K562 (cell line): ENCODE measurements at regions not wholly inside any gene's neighbourhood (a gene's known extent, or its start where the extent isn't known, plus 50 kb on each side); places are given as distances from the start of the nearest gene placed in this dataset.
A peak's percentile ranks its signal among the peaks of the same experiment; 100 is the strongest.

ENCODE experiments used
- ATAC-seq: fragments of 200-7000 bp; cut with Tn5 transposase; 3 replicates; pipeline ENCODE4 v1.9.1; 2020; ENCODE audit warnings: moderate library complexity
- BruUV-seq: library from RNA; stranded (reverse); fragments of 400-500 nt; replicated peaks from 2 replicates; lab custom pipeline; 2021; lab: Mats Ljungman, UMichigan
- CTCF ChIA-PET: fragments of 300-600 bp; formaldehyde crosslinking; extraction: SDS; loops from one replicate; lab custom pipeline; 2021; ENCODE audit warnings: low intra/inter-chr PET ratio; lab: Yijun Ruan, JAX
- POLR2A ChIA-PET: fragments of 300-600, 350-650 bp; sonication (Branson Sonifier 250); formaldehyde crosslinking; extraction: SDS; loops from one replicate; lab custom pipeline; 2021; ENCODE audit warnings: antibody characterized with exemption, inconsistent platforms; lab: Yijun Ruan, JAX
- DNase-seq, 4 experiments: peaks; one replicate each; pipeline versions ENCODE4 v3.0.0 to v3.0.0-alpha.2; 2011 to 2018; ENCODE audit warnings: low spot score in 3 of 4, mixed read lengths in 3 of 4; ENCODE audit errors: extremely low read depth in 1 of 4
- FAIRE-seq: peaks from 2 replicates; lab custom pipeline; 2011; peaks lifted over from hg19 to GRCh38; lab: Jason Lieb, UNC
- H2AFZ ChIP-seq: 2 replicates; pipeline ENCODE4 v1.6.0; 2011; ENCODE audit warnings: low read depth, low read length, control low read depth, inconsistent platforms
- H3K27ac ChIP-seq: fragments of 200-600 bp; 3 replicates; pipeline ENCODE4 v1.8.0; 2011; ENCODE audit warnings: low read depth, mild to moderate bottlenecking, control low read depth, inconsistent platforms, low read length, moderate library complexity, mixed read lengths; ENCODE audit errors: extremely low read depth
- H3K27me3 ChIP-seq, 2 experiments: fragments of 300-600 bp in 1 of 2; 2 replicates in 1 of 2; 3 replicates in 1 of 2; pipeline versions ENCODE4 v1.6.0 to v1.8.0; 2011; ENCODE audit warnings: inconsistent platforms in 2 of 2, low read length in 2 of 2, mild to moderate bottlenecking in 1 of 2, mixed read lengths in 1 of 2, moderate library complexity in 1 of 2; ENCODE audit not compliant: control insufficient read depth in 2 of 2, insufficient read depth in 2 of 2
- H3K36me3 ChIP-seq: fragments of 300-600 bp; 3 replicates; pipeline ENCODE4 v1.8.0; 2011; ENCODE audit warnings: mild to moderate bottlenecking, low read length, inconsistent platforms; ENCODE audit not compliant: control insufficient read depth, insufficient read depth
- H3K4me1 ChIP-seq, 2 experiments: fragments of 200-600 bp in 1 of 2; replicated peaks in 1 of 2; 2 replicates in 1 of 2; 3 replicates in 1 of 2; pipeline versions ENCODE4 v1.5.1 to v1.8.0; 2011; ENCODE audit warnings: inconsistent platforms in 2 of 2, low read length in 2 of 2, mild to moderate bottlenecking in 1 of 2, mixed read lengths in 1 of 2, moderate library complexity in 1 of 2; ENCODE audit not compliant: control insufficient read depth in 2 of 2, insufficient read depth in 2 of 2
- H3K4me2 ChIP-seq: 2 replicates; pipeline ENCODE4 v1.6.1; 2011; ENCODE audit warnings: low read length, control low read depth, inconsistent platforms, mixed read lengths; ENCODE audit not compliant: insufficient read depth
- H3K4me3 ChIP-seq: fragments of 200-600 bp; sonication (generic), shearing (Covaris generic); 2 replicates; pipeline ENCODE4 v1.5.1; 2016; ENCODE audit warnings: control low read depth, inconsistent platforms
- H3K79me2 ChIP-seq: fragments of 200-600 bp; 3 replicates; pipeline ENCODE4 v1.8.0; 2011; ENCODE audit warnings: low read length, inconsistent platforms; ENCODE audit not compliant: control insufficient read depth, insufficient read depth
- H3K9ac ChIP-seq, 2 experiments: 2 replicates each; pipeline versions ENCODE4 v1.6.0 to v1.6.1; 2011; ENCODE audit warnings: low read depth in 2 of 2, low read length in 2 of 2, control low read depth in 1 of 2, inconsistent platforms in 1 of 2, mild to moderate bottlenecking in 1 of 2, mixed read lengths in 1 of 2; ENCODE audit not compliant: insufficient read depth in 1 of 2
- H3K9me1 ChIP-seq: one replicate; pipeline ENCODE4 v1.6.0; 2011; ENCODE audit warnings: inconsistent platforms, mild to moderate bottlenecking, low read length, moderate library complexity; ENCODE audit not compliant: control insufficient read depth, insufficient read depth
- H3K9me3 ChIP-seq: replicated peaks from 2 replicates; pipeline ENCODE4 v1.5.1; 2011; ENCODE audit warnings: low read depth, low read length, inconsistent platforms; ENCODE audit not compliant: control insufficient read depth, insufficient read depth
- H4K20me1 ChIP-seq: replicated peaks from 2 replicates; pipeline ENCODE4 v1.6.1; 2011; ENCODE audit warnings: low read length, inconsistent platforms, mixed read lengths; ENCODE audit not compliant: control insufficient read depth, insufficient read depth
- ARID1B ChIP-seq: fragments of 450-650 bp; IDR thresholded peaks from 2 replicates; pipeline ENCODE4 v1.6.1; 2016; ENCODE audit warnings: antibody characterized with exemption, mild to moderate bottlenecking, inconsistent platforms
- ATF4 ChIP-seq: fragments of 450-650 bp; formaldehyde crosslinking; IDR thresholded peaks from 2 replicates; pipeline ENCODE4 v1.4.0; 2022; ENCODE audit warnings: mild to moderate bottlenecking, moderate library complexity
- CREM ChIP-seq: IDR thresholded peaks from 2 replicates; pipeline ENCODE4 v1.6.1; 2014; ENCODE audit warnings: antibody characterized with exemption, low read depth
- GTF2F1 ChIP-seq: IDR thresholded peaks from 2 replicates; pipeline ENCODE4 v1.6.1; 2011; ENCODE audit warnings: low read depth, low read length, improper control_type of control experiment
- HDGF ChIP-seq: fragments of 450-650 bp; IDR thresholded peaks from 2 replicates; pipeline ENCODE4 v1.6.1; 2016
- JUNB ChIP-seq: fragments of 450-650 bp; formaldehyde crosslinking; conservative IDR thresholded peaks from 2 replicates; pipeline ENCODE4 v1.4.0; 2020; ENCODE audit warnings: mild to moderate bottlenecking
- KDM1A ChIP-seq, 2 experiments: fragments of 450-650 bp; IDR thresholded peaks; 2 replicates each; pipeline ENCODE4 v1.6.1; 2016; ENCODE audit warnings: mild to moderate bottlenecking in 2 of 2
- MECOM ChIP-seq: fragments of 250-450 bp; sonication (Bioruptor Pico); IDR thresholded peaks from 2 replicates; pipeline ENCODE4 v1.8.0; 2022; ENCODE audit warnings: inconsistent platforms
- MXI1 ChIP-seq: IDR thresholded peaks from 2 replicates; pipeline ENCODE4 v1.6.1; 2011; ENCODE audit warnings: low read depth, mild to moderate bottlenecking, improper control_type of control experiment, low read length
- SAFB2 ChIP-seq: fragments of 200-400 bp; formaldehyde crosslinking; IDR thresholded peaks from 2 replicates; pipeline ENCODE4 v1.6.1; 2018; ENCODE audit warnings: borderline replicate concordance, low read length, low read depth, moderate library complexity; ENCODE audit not compliant: severe bottlenecking
- SMARCE1 ChIP-seq: fragments of 450-650 bp; IDR thresholded peaks from 2 replicates; pipeline ENCODE4 v1.7.1; 2016; ENCODE audit warnings: mild to moderate bottlenecking
- SREBF2 ChIP-seq: sonication (generic); formaldehyde crosslinking; IDR thresholded peaks from 2 replicates; pipeline ENCODE4 v1.4.0; 2020; ENCODE audit warnings: mild to moderate bottlenecking, missing genetic modification reagents
- TCF3 ChIP-seq: sonication (generic); formaldehyde crosslinking; IDR thresholded peaks from 2 replicates; pipeline ENCODE4 v1.4.0; 2020; ENCODE audit warnings: mild to moderate bottlenecking, missing genetic modification reagents
- TCF7L2 ChIP-seq: fragments of 150-350 bp; IDR thresholded peaks from 2 replicates; pipeline ENCODE4 v1.6.1; 2016; ENCODE audit warnings: low read depth, mild to moderate bottlenecking, low read length, moderate library complexity
- U2AF2 ChIP-seq: fragments of 200-400 bp; formaldehyde crosslinking; optimal IDR thresholded peaks from 2 replicates; pipeline ENCODE3; 2017; ENCODE audit warnings: low read depth, mild to moderate bottlenecking, low read length
- ZBTB17 ChIP-seq: fragments of 450-650 bp; formaldehyde crosslinking; IDR thresholded peaks from 2 replicates; pipeline ENCODE4 v1.4.0; 2020; ENCODE audit warnings: mild to moderate bottlenecking
- ZBTB5 ChIP-seq: fragments of 450-650 bp; IDR thresholded peaks from 2 replicates; pipeline ENCODE4 v1.6.1; 2017; ENCODE audit warnings: antibody characterized with exemption
- ZFP1 ChIP-seq: fragments of 450-650 bp; formaldehyde crosslinking; IDR thresholded peaks from 2 replicates; pipeline ENCODE4 v1.4.0; 2020; ENCODE audit warnings: mild to moderate bottlenecking, mixed read lengths
- ZNF134 ChIP-seq: fragments of 250-450 bp; sonication (Bioruptor Pico); conservative IDR thresholded peaks from 2 replicates; pipeline ENCODE4 v1.4.0; 2020
- ZNF239 ChIP-seq: fragments of 250-450 bp; sonication (Bioruptor Pico); IDR thresholded peaks from 2 replicates; pipeline ENCODE4 v1.4.0; 2020; ENCODE audit warnings: mild to moderate bottlenecking
- ZNF395 ChIP-seq: fragments of 200-800 bp; sonication (Bioruptor generic); IDR thresholded peaks from 2 replicates; pipeline ENCODE4 v1.6.1; 2017; ENCODE audit warnings: missing genetic modification characterization, missing compliant biosample characterization
- ZNF699 ChIP-seq: fragments of 250-450 bp; sonication (Bioruptor Pico); IDR thresholded peaks from 2 replicates; pipeline ENCODE4 v1.8.0; 2021; ENCODE audit warnings: mild to moderate bottlenecking, moderate library complexity; ENCODE audit not compliant: insufficient replicate concordance
- WGBS: fragments of 100-300 bp; shearing (Covaris generic); methylation state at CpG from one replicate; pipeline ENCODE4 v1.1.6; 2016; ENCODE audit warnings: low coverage, mixed read lengths; ENCODE audit not compliant: insufficient coverage; ENCODE audit errors: missing lambda C conversion rate; 5-methylcytosine and 5-hydroxymethylcytosine counted together
- in situ Hi-C: fragments of 300-500 bp; cut with MboI; formaldehyde crosslinking; loops from 4 replicates; pipeline ENCODE4 v1.15.0; 2018; ENCODE audit warnings: inconsistent platforms, mixed read lengths
- intact Hi-C: fragments of 100-400 bp; cut with micrococcal nuclease; formaldehyde crosslinking; loops from 2 replicates; pipeline ENCODE4 v1.14.2; 2022

GRCh38 chr2:105669384-105669891 is 75.3 kb upstream of the NCK2 start:
- ATAC-seq: peak; percentile 54
- Histone ChIP-seq H3K27me3 (no peaks in the 10 kb centered on the region), H3K79me2 (no peaks in the 10 kb centered on the region), H2AFZ (no peak overlapping the region), H4K20me1 (no peaks in the 10 kb centered on the region), H3K36me3 (no peaks in the 10 kb centered on the region), H3K9me1 (no peaks in the 10 kb centered on the region), H3K4me2 (no peak overlapping the region), H3K9ac (peak overlapping the region in 1 of 2 experiments; percentile 5; a peak in 2 of 4 replicates), H3K4me3 (no peak overlapping the region), H3K4me1 (peaks cover 0 to 9% of the 10 kb centered on the region in 2 experiments; a peak in 2 of 5 replicates), H3K9me3 (peaks cover 7% of the 10 kb centered on the region; the same call in 1 of the 2 replicates), H3K27ac (no peak overlapping the region; the same call in 2 of the 3 replicates)
- intact Hi-C loops (no loop called here), in situ Hi-C loops (no loop called here)
- 13% methylated on average over 4 of the region's 4 CpGs for WGBS
- no TSS peak for BruUV-seq
- POLR2A ChIA-PET: interaction anchor here (1.1 to 1.8 kb wide), 4 partner anchors 9 to 68 kb away, joined by 3 to 6 read pairs (median 5); no protein-coding TSS in a partner anchor
- no peak for FAIRE-seq
- peak in 1 of 4 experiments; percentile 21 for DNase-seq
- CTCF ChIA-PET: no interaction called here
- TF ChIP-seq SREBF2 (CRISPR knock-in tag) (no peak), MXI1 (no peak), ZFP1 (CRISPR knock-in tag) (no peak), CREM (no peak), GTF2F1 (no peak), HDGF (no peak), ZNF134 (CRISPR knock-in tag) (no peak), U2AF2 (no peak), TCF3 (CRISPR knock-in tag) (peak; percentile 66), MECOM (CRISPR knock-in tag) (no peak), SMARCE1 (peak; percentile 68; the same call in 1 of the 2 replicates), ZBTB5 (peak; percentile 95), JUNB (CRISPR knock-in tag) (no peak), SAFB2 (no peak), KDM1A (IDR thresholded peaks at IDR 0.05) (0 out of 4 replicates have a peak, but pooled peaks of 1 of the 2 experiments have one; percentile 18), ARID1B (peak; percentile 94), ZNF699 (CRISPR knock-in tag) (no peak), TCF7L2 (no peak), ATF4 (CRISPR knock-in tag) (0 out of 2 replicates have a peak, but pooled peaks have one; percentile 33), ZNF395 (no peak; the same call in 1 of the 2 replicates), ZNF239 (CRISPR knock-in tag) (no peak), ZBTB17 (0 out of 2 replicates have a peak, but pooled peaks have one; percentile 16)
